GM12865 (cell line): ENCODE measurements at regions not wholly inside any gene's neighbourhood (a gene's known extent, or its start where the extent isn't known, plus 50 kb on each side); places are given as distances from the start of the nearest gene placed in this dataset.
"Not testable (repeated sequence)": the region's sequence is repeated elsewhere in the genome, so short reads cannot be mapped to it uniquely, and the experiment has no call there.

ENCODE experiments used
- DNase-seq: peaks from one replicate; pipeline ENCODE4 v3.0.0; 2010; ENCODE audit warnings: low read depth
- H3K4me3 ChIP-seq: 2 replicates; pipeline ENCODE4 v1.5.1; 2011; ENCODE audit warnings: mild to moderate bottlenecking, low read depth, low read length, control low read depth
- TF ChIP-seq, protein P1 (sequence below): IDR thresholded peaks from 2 replicates; pipeline ENCODE4 v1.5.1; 2011; ENCODE audit warnings: low read length, control low read depth, low read depth, inconsistent platforms; ENCODE audit not compliant: insufficient read depth; ENCODE audit errors: missing control alignments

DNA sequence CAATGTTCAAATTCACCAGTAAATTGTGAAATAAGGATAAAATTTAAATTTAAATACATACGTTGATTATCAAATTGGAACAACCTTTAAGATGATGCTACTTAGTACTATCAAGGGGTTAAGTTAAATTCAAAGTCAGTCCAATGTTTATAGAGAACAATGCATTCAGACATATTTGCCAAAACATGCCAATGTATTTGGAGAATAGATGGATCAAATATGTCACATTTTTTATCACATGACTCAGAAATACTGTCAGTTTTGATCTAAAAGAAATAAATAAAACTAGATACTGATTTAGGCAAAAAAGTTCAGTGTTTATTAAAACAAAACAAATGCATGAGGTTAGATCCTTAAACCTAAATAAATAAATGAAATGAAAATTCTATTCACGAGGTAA lies 281.2 kb downstream of the SLITRK5 start:
- H3K4me3 ChIP-seq, result no peak overlapping the region
- TF ChIP-seq, protein P1, sequence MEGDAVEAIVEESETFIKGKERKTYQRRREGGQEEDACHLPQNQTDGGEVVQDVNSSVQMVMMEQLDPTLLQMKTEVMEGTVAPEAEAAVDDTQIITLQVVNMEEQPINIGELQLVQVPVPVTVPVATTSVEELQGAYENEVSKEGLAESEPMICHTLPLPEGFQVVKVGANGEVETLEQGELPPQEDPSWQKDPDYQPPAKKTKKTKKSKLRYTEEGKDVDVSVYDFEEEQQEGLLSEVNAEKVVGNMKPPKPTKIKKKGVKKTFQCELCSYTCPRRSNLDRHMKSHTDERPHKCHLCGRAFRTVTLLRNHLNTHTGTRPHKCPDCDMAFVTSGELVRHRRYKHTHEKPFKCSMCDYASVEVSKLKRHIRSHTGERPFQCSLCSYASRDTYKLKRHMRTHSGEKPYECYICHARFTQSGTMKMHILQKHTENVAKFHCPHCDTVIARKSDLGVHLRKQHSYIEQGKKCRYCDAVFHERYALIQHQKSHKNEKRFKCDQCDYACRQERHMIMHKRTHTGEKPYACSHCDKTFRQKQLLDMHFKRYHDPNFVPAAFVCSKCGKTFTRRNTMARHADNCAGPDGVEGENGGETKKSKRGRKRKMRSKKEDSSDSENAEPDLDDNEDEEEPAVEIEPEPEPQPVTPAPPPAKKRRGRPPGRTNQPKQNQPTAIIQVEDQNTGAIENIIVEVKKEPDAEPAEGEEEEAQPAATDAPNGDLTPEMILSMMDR, result no peak
- DNase-seq, result no peak

- DNase-seq, result no peak
- TF ChIP-seq, protein P1, result no peak
These were observed 282.2 kb downstream of the SLITRK5 start for GRCh38 chr13:87953381-87953780.

DNA sequence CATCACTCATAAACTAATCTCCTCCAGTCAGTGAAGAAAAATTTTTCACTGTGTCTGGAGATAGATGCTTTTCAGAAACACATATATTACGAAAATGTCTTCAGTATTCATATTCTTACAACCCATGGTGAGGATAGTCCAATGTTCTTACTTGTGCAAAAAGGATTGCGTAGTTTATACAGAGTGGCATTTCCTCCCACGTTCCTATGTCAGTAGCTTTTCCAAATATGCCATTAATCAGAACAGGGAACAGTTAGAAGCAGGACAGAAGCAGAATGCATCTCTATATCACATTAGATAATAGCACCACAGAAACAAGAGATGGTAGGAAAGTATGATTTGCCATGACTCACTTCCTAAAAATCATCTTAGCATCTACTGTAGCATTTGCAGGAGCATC lies 282.9 kb downstream of the SLITRK5 start:
- no peak for DNase-seq
- H3K4me3 ChIP-seq, result no peak overlapping the region
- TF ChIP-seq, protein P1, result no peak

More at GRCh38 chr13:87953381-87953780, 282.2 kb downstream of the SLITRK5 start:
- H3K4me3 ChIP-seq, result no peak overlapping the region

DNA sequence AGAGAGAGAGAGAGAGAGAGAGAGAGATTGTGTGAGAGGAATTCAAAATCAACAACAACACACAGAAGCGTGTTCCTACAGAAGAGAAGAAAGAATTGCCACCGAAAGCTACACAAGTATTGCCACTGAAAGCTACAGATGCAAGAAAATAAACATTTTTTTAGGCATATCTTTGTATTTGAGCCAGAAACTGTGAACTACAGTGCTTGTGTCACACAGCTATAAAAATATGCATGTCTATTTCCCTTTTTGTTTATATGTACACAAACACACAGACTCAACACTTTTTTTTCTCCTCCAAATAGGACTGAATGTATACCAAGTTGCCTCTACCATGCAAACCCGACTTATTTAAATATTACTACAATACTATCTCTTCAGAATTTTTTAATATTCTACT lies 290.4 kb downstream of the SLITRK5 start:
- H3K4me3 ChIP-seq, result no peak overlapping the region
- TF ChIP-seq, protein P1, result no peak
- no peak for DNase-seq

DNA sequence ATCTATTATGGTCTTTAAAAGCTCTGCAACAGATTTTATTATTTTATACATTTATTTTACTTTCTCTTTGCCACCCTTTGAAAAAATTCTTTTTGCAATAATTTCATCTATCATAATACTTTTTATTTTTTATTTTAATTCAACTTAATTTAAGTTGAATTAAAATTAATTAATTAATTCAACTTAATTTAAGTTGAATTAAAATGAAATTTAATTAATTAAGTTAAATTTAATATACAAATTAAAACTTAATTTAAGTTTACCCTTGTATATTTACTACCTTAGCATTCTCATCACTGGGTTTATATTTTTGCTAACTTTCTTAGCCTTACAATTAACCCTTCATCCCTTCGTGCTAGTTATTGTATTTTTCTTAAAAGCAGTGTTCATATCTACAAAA lies 301.4 kb downstream of the SLITRK5 start:
- no peak for DNase-seq
- TF ChIP-seq, protein P1, result no peak
- H3K4me3 ChIP-seq, result no peak overlapping the region

DNA sequence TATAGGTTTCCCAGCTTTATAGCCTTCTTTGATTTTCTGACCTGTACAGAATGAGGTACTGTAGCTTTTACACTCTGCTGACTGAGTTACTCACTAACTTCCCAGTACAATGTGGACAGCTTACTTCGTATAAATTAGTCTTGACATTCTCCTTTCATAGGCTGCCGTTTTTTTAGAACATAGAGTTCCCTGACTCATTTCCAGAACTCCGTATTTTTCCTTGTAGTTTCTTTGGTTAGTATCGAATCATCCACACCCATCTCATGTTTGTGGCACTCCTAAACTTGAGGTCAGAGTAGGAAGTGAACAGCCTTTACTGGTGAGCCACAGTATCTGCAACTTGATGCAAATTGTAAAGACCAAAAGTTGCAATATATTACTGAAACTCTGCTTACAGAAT lies 303.9 kb downstream of the SLITRK5 start:
- no peak for DNase-seq
- H3K4me3 ChIP-seq, result no peak overlapping the region
- TF ChIP-seq, protein P1, result no peak

GRCh38 chr13:87976650-87977049 lies 305.5 kb downstream of the SLITRK5 start:
- not testable (repeated sequence) for DNase-seq, H3K4me3 ChIP-seq
